ENCODE measurements at regions not wholly inside any gene's neighbourhood (a gene's known extent, or its start where the extent isn't known, plus 50 kb on each side); places are given as distances from the start of the nearest gene placed in this dataset.

DNA sequence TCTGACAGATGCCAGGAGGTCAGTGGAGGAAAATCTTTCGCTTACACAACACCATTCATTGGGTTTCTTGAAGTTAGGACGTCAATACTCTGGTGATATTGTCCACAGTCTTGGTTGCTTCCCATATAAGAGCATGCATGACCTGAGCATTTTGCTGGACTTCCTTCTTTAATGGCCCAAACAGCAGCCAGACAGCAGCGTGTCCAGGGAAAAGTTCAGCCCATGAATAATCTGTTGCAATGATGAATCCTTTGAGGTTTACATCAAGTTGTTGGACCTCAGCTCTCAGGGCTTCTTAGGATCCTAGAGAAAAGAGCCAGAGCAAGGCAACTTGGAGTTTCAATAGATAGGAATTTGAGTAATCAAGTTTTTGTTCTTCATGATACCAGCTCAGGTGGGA, 155.6 kb upstream of the MGAT5 start:
- TF ChIP-seq, protein P1, sequence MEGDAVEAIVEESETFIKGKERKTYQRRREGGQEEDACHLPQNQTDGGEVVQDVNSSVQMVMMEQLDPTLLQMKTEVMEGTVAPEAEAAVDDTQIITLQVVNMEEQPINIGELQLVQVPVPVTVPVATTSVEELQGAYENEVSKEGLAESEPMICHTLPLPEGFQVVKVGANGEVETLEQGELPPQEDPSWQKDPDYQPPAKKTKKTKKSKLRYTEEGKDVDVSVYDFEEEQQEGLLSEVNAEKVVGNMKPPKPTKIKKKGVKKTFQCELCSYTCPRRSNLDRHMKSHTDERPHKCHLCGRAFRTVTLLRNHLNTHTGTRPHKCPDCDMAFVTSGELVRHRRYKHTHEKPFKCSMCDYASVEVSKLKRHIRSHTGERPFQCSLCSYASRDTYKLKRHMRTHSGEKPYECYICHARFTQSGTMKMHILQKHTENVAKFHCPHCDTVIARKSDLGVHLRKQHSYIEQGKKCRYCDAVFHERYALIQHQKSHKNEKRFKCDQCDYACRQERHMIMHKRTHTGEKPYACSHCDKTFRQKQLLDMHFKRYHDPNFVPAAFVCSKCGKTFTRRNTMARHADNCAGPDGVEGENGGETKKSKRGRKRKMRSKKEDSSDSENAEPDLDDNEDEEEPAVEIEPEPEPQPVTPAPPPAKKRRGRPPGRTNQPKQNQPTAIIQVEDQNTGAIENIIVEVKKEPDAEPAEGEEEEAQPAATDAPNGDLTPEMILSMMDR (IDR thresholded peaks at IDR 0.05) = no peak
- TF ChIP-seq POLR2A (IDR thresholded peaks at IDR 0.05) = no peak
- no peak for TF ChIP-seq POLR2AphosphoS5 (IDR thresholded peaks at IDR 0.05)
